H9 (cell line): ENCODE measurements at regions not wholly inside any gene's neighbourhood (a gene's known extent, or its start where the extent isn't known, plus 50 kb on each side); places are given as distances from the start of the nearest gene placed in this dataset.

Experiments used
- DNase-seq: peaks from one replicate; pipeline ENCODE4 v3.0.0-alpha.2; 2017
- H2AFZ ChIP-seq: one replicate; pipeline ENCODE4 v1.6.1; 2013; ENCODE audit warnings: mild to moderate bottlenecking, low read length, control low read depth, moderate library complexity
- H2AK5ac ChIP-seq: 2 replicates; pipeline ENCODE4 v1.6.1; 2013; ENCODE audit warnings: low read length, control low read depth, mixed read lengths; ENCODE audit not compliant: insufficient read length
- H2BK120ac ChIP-seq: one replicate; pipeline ENCODE4 v1.6.1; 2013; ENCODE audit warnings: low read depth, mild to moderate bottlenecking, low read length, control low read depth, inconsistent platforms; ENCODE audit not compliant: poor library complexity, severe bottlenecking
- H2BK12ac ChIP-seq: 2 replicates; pipeline ENCODE4 v1.6.1; 2013; ENCODE audit warnings: low read length, control low read depth, mixed read lengths, low read depth; ENCODE audit not compliant: insufficient read length
- H2BK15ac ChIP-seq: 2 replicates; pipeline ENCODE4 v1.6.1; 2013; ENCODE audit warnings: low read depth, low read length, control low read depth
- H2BK20ac ChIP-seq: one replicate; pipeline ENCODE4 v1.6.1; 2013; ENCODE audit warnings: low read depth, mild to moderate bottlenecking, low read length, control low read depth, inconsistent platforms; ENCODE audit not compliant: poor library complexity, severe bottlenecking
- H2BK5ac ChIP-seq: 2 replicates; pipeline ENCODE4 v1.6.1; 2013; ENCODE audit warnings: low read length, control low read depth, mixed read lengths; ENCODE audit not compliant: insufficient read length
- H3K14ac ChIP-seq: 2 replicates; pipeline ENCODE4 v1.6.1; 2013; ENCODE audit warnings: low read length, control low read depth; ENCODE audit not compliant: insufficient read depth
- H3K18ac ChIP-seq: 2 replicates; pipeline ENCODE4 v1.6.1; 2013; ENCODE audit warnings: low read depth, mild to moderate bottlenecking, mixed read lengths, low read length, control low read depth; ENCODE audit not compliant: insufficient read length
- H3K23ac ChIP-seq: 2 replicates; pipeline ENCODE4 v1.6.1; 2013; ENCODE audit warnings: low read length, control low read depth, mixed read lengths, low read depth; ENCODE audit not compliant: insufficient read length
- H3K23me2 ChIP-seq: 2 replicates; pipeline ENCODE4 v1.6.1; 2013; ENCODE audit warnings: low read depth, mild to moderate bottlenecking, mixed read lengths, low read length, control low read depth; ENCODE audit not compliant: insufficient read length, poor library complexity, severe bottlenecking
- H3K27ac ChIP-seq: 2 replicates; pipeline ENCODE4 v1.5.1; 2013; ENCODE audit warnings: low read length, control low read depth, mixed read lengths, low read depth; ENCODE audit not compliant: insufficient read length
- H3K27me3 ChIP-seq: 2 replicates; pipeline ENCODE4 v1.6.1; 2013; ENCODE audit warnings: low read length, control low read depth, inconsistent platforms; ENCODE audit not compliant: insufficient read depth
- H3K4ac ChIP-seq: 2 replicates; pipeline ENCODE4 v1.6.1; 2013; ENCODE audit warnings: low read depth, mild to moderate bottlenecking, control low read depth, inconsistent platforms, low read length, moderate library complexity
- H3K4me1 ChIP-seq: 2 replicates; pipeline ENCODE4 v1.6.1; 2013; ENCODE audit warnings: low read length, control low read depth, inconsistent platforms; ENCODE audit not compliant: insufficient read depth
- H3K4me2 ChIP-seq: 2 replicates; pipeline ENCODE4 v1.6.1; 2013; ENCODE audit warnings: low read length, control low read depth, mixed read lengths; ENCODE audit not compliant: insufficient read length, insufficient read depth
- H3K56ac ChIP-seq: 2 replicates; pipeline ENCODE4 v1.6.1; 2013; ENCODE audit warnings: low read depth, mild to moderate bottlenecking, mixed read lengths, low read length, control low read depth; ENCODE audit not compliant: insufficient read length
- H3K79me1 ChIP-seq: 2 replicates; pipeline ENCODE4 v1.6.1; 2013; ENCODE audit warnings: low read depth, mild to moderate bottlenecking, moderate library complexity, low read length, control low read depth, inconsistent platforms; ENCODE audit not compliant: insufficient read depth, poor library complexity, severe bottlenecking
- H3K79me2 ChIP-seq: 2 replicates; pipeline ENCODE4 v1.6.1; 2013; ENCODE audit warnings: low read length, control low read depth, inconsistent platforms; ENCODE audit not compliant: insufficient read depth
- H3K9ac ChIP-seq: 2 replicates; pipeline ENCODE4 v1.6.1; 2013; ENCODE audit warnings: low read length, control low read depth, mixed read lengths; ENCODE audit not compliant: insufficient read length; ENCODE audit errors: extremely low read depth
- H3K9me3 ChIP-seq: one replicate; pipeline ENCODE4 v1.6.1; 2013; ENCODE audit warnings: low read depth, low read length, inconsistent platforms; ENCODE audit not compliant: control insufficient read depth
- H3T11ph ChIP-seq: one replicate; pipeline ENCODE4 v1.6.1; 2013; ENCODE audit warnings: mild to moderate bottlenecking, low read length, control low read depth, inconsistent platforms
- H4K20me1 ChIP-seq: one replicate; pipeline ENCODE4 v1.6.1; 2013; ENCODE audit not compliant: control insufficient read depth, insufficient read length, insufficient read depth
- H4K5ac ChIP-seq: 2 replicates; pipeline ENCODE4 v1.6.1; 2013; ENCODE audit warnings: low read depth, mild to moderate bottlenecking, mixed read lengths, low read length, control low read depth; ENCODE audit not compliant: insufficient read length
- H4K8ac ChIP-seq: replicated peaks from 2 replicates; pipeline ENCODE4 v1.6.1; 2013; ENCODE audit warnings: low read length, control low read depth, mixed read lengths, low read depth; ENCODE audit not compliant: insufficient read length
- H4K91ac ChIP-seq: 2 replicates; pipeline ENCODE4 v1.6.1; 2013; ENCODE audit warnings: low read depth, mild to moderate bottlenecking, moderate library complexity, mixed read lengths, low read length, control low read depth; ENCODE audit not compliant: insufficient read length
- H3K27ac Mint-ChIP-seq, 3 experiments: 2 replicates in 2 of 3; 3 replicates in 1 of 3; pipeline ENCODE4 v1.8.0; 2020 to 2021; ENCODE audit warnings: mixed read lengths in 3 of 3, mild to moderate bottlenecking in 1 of 3, moderate library complexity in 1 of 3
- H3K27me3 Mint-ChIP-seq: 2 replicates; pipeline ENCODE4 v1.8.0; 2021; ENCODE audit warnings: low read depth, mild to moderate bottlenecking, moderate library complexity, mixed read lengths
- H3K36me3 Mint-ChIP-seq, 3 experiments: 2 replicates in 2 of 3; 3 replicates in 1 of 3; pipeline ENCODE4 v1.8.0; 2020 to 2021; ENCODE audit warnings: low read depth in 3 of 3, mixed read lengths in 3 of 3; ENCODE audit not compliant: insufficient read depth in 1 of 3
- H3K4me1 Mint-ChIP-seq, 2 experiments: 2 replicates each; pipeline ENCODE4 v1.8.0; 2020; ENCODE audit warnings: mixed read lengths in 2 of 2
- H3K4me3 Mint-ChIP-seq, 2 experiments: 2 replicates in 1 of 2; 3 replicates in 1 of 2; pipeline ENCODE4 v1.8.0; 2020 to 2021; ENCODE audit warnings: mild to moderate bottlenecking in 2 of 2, mixed read lengths in 2 of 2, moderate library complexity in 1 of 2
- H3K9me3 Mint-ChIP-seq, 2 experiments: 2 replicates in 1 of 2; 3 replicates in 1 of 2; pipeline ENCODE4 v1.8.0; 2020; ENCODE audit warnings: mild to moderate bottlenecking in 2 of 2, mixed read lengths in 2 of 2, moderate library complexity in 1 of 2
- CTCF ChIP-seq: fragments of 200-600 bp; sonication (generic); conservative IDR thresholded peaks from 3 replicates; pipeline ENCODE4 v1.8.0; 2021; ENCODE audit warnings: antibody characterized with exemption, mild to moderate bottlenecking
- WGBS: extraction: QIAGEN DNeasy Blood & Tissue Kit; methylation state at CpG from one replicate; pipeline ENCODE4 v1.1.7; 2013; ENCODE audit warnings: missing lambda C conversion rate, low lambda C conversion rate, mixed read lengths; ENCODE audit not compliant: insufficient read length; ENCODE audit errors: extremely low coverage; 5-methylcytosine and 5-hydroxymethylcytosine counted together

- Histone ChIP-seq H3K4ac (no peak overlapping the region), H2BK12ac (no peak overlapping the region), H2AK5ac (no peak overlapping the region), H3K18ac (no peak overlapping the region), H2BK15ac (no peak overlapping the region), H4K20me1 (no peaks in the 10 kb centered on the region), H3K56ac (no peak overlapping the region), H3K79me1 (no peaks in the 10 kb centered on the region), H3K27ac (no peak overlapping the region), H3K79me2 (no peaks in the 10 kb centered on the region), H3K9me3 (no peaks in the 10 kb centered on the region), H3K27me3 (no peaks in the 10 kb centered on the region), H4K91ac (no peak overlapping the region), H2AFZ (no peak overlapping the region), H3K23me2 (no peaks in the 10 kb centered on the region), H4K8ac (no peak overlapping the region), H2BK20ac (no peak overlapping the region), H3K9ac (no peak overlapping the region), H2BK120ac (no peak overlapping the region), H2BK5ac (no peak overlapping the region), H3K14ac (no peak overlapping the region), H3K23ac (no peak overlapping the region), H3T11ph (no peak overlapping the region), H3K4me2 (no peak overlapping the region), H3K4me1 (no peaks in the 10 kb centered on the region), H4K5ac (no peak overlapping the region)
- H3K4me1 Mint-ChIP-seq: peaks cover 0 to 5% of the 10 kb centered on the region in 2 experiments; a peak in 1 of 4 replicates
- H3K4me3 Mint-ChIP-seq: no peak overlapping the region
- no peak for DNase-seq
- no peaks in the 10 kb centered on the region for H3K27me3 Mint-ChIP-seq
- no peak for TF ChIP-seq CTCF
- no CpG with 5 or more reads among the region's 1 CpG for WGBS
- peaks cover 19 to 27% of the 10 kb centered on the region in 2 experiments for H3K9me3 Mint-ChIP-seq
- no peak overlapping the region for H3K27ac Mint-ChIP-seq
- H3K36me3 Mint-ChIP-seq: peaks cover 12 to 25% (median 14%) of the 10 kb centered on the region in 3 experiments
Measured at GRCh38 chr10:10676972-10677371, 340.7 kb upstream of the CELF2 start.
